Adrenal gland (tissue), 5 donors: ENCODE measurements at regions not wholly inside any gene's neighbourhood (a gene's known extent, or its start where the extent isn't known, plus 50 kb on each side); places are given as distances from the start of the nearest gene placed in this dataset.

ENCODE experiments used
- POLR2A ChIP-seq, 2 donors: fragments of 450-650 bp; IDR thresholded peaks; one replicate each; pipeline ENCODE4 v1.6.1; 2017; ENCODE audit warnings: antibody characterized with exemption in 2 of 2, mild to moderate bottlenecking in 2 of 2, moderate library complexity in 1 of 2
- TF ChIP-seq, protein P1 (sequence below), 6 experiments: fragments of 450-650 bp in 4 of 6; fragments of 200-600 bp in 2 of 6; sonication (generic) in 1 of 6; IDR thresholded peaks; 1 replicate in 5 of 6; 2 replicates in 1 of 6; pipeline versions ENCODE4 v1.5.1 to v1.8.0; 2016 to 2021; ENCODE audit warnings: antibody characterized with exemption in 6 of 6, mild to moderate bottlenecking in 2 of 6, moderate library complexity in 1 of 6
- donor health status: DM: no; HTN: no; CAD: no.

DNA sequence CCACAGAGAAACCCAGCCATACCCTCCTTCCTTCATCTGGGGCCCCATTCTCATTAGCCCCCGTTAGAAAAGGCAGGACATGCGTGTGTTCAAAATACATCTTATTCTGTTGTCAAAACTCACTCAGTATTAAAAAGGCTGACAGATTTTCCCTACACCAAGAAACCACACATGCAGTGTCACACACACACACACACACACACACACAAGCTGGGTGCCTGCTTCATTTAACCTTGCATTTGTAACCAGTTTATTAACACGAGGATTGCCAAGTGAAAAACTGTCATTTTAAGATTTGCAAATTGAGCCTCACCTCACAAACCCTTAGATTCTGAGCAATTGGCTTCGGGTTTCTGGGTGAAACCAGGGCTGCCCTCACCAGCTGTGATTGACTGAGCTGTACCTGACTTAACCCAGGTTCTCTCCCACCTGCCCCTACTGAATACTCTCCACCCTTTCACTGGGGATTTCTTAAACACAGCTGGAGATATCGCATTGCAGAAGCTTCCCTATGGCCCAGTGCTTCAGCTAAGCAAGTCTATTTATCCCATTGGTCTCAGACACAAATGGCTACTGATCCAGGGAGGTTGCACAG is 172.7 kb upstream of the ZNF507 start:
- TF ChIP-seq, protein P1, sequence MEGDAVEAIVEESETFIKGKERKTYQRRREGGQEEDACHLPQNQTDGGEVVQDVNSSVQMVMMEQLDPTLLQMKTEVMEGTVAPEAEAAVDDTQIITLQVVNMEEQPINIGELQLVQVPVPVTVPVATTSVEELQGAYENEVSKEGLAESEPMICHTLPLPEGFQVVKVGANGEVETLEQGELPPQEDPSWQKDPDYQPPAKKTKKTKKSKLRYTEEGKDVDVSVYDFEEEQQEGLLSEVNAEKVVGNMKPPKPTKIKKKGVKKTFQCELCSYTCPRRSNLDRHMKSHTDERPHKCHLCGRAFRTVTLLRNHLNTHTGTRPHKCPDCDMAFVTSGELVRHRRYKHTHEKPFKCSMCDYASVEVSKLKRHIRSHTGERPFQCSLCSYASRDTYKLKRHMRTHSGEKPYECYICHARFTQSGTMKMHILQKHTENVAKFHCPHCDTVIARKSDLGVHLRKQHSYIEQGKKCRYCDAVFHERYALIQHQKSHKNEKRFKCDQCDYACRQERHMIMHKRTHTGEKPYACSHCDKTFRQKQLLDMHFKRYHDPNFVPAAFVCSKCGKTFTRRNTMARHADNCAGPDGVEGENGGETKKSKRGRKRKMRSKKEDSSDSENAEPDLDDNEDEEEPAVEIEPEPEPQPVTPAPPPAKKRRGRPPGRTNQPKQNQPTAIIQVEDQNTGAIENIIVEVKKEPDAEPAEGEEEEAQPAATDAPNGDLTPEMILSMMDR (IDR thresholded peaks at IDR 0.05): no peak
- no peak for TF ChIP-seq POLR2A (IDR thresholded peaks at IDR 0.05)
